Esophagus muscularis mucosa (tissue), 4 donors: ENCODE measurements at regions not wholly inside any gene's neighbourhood (a gene's known extent, or its start where the extent isn't known, plus 50 kb on each side); places are given as distances from the start of the nearest gene placed in this dataset.

Source experiments
- DNase-seq: peaks from one replicate; pipeline ENCODE4 v3.0.0-alpha.2; 2017; ENCODE audit errors: extremely low spot score
- H3K27ac ChIP-seq, 4 donors: fragments of 200-600 bp; sonication (generic); replicated peaks in 1 of 4; 1 replicate in 3 of 4; 2 replicates in 1 of 4; pipeline ENCODE4 v1.5.1; 2016 to 2019; ENCODE audit warnings: mild to moderate bottlenecking in 1 of 4
- H3K27me3 ChIP-seq, 4 donors: fragments of 200-600 bp; sonication (generic); one replicate each; pipeline versions ENCODE4 v1.5.1 to v1.6.0; 2016 to 2019
- H3K36me3 ChIP-seq, 4 donors: fragments of 200-600 bp; sonication (generic); one replicate each; pipeline ENCODE4 v1.5.1; 2016 to 2019
- H3K4me1 ChIP-seq, 4 donors: fragments of 200-600 bp; sonication (generic); one replicate each; pipeline ENCODE4 v1.5.1; 2016 to 2019
- H3K4me3 ChIP-seq, 4 donors: fragments of 200-600 bp; sonication (generic); 1 replicate in 2 of 4; 2 replicates in 2 of 4; pipeline ENCODE4 v1.5.1; 2016 to 2019; ENCODE audit warnings: mild to moderate bottlenecking in 4 of 4, moderate library complexity in 1 of 4
- H3K9me3 ChIP-seq, 4 donors: fragments of 200-600 bp; sonication (generic); 1 replicate in 3 of 4; 2 replicates in 1 of 4; pipeline ENCODE4 v1.5.1; 2016 to 2019
- EP300 ChIP-seq: sonication (generic); formaldehyde crosslinking; IDR thresholded peaks from one replicate; pipeline ENCODE4 v1.6.1; 2017; ENCODE audit warnings: antibody characterized with exemption
- POLR2A ChIP-seq: fragments of 450-650 bp; IDR thresholded peaks from one replicate; pipeline ENCODE4 v1.6.1; 2017; ENCODE audit warnings: antibody characterized with exemption, moderate library complexity, mild to moderate bottlenecking, low read depth
- POLR2AphosphoS5 ChIP-seq, 2 donors: sonication (generic); formaldehyde crosslinking; IDR thresholded peaks; one replicate each; pipeline ENCODE4 v1.6.1; 2017; ENCODE audit warnings: antibody characterized with exemption in 2 of 2
- WGBS: methylation state at CpG from one replicate; pipeline ENCODE4 v1.1.5; 2018; 5-methylcytosine and 5-hydroxymethylcytosine counted together
- intact Hi-C: fragments of 100-400 bp; cut with DNase I; formaldehyde crosslinking; loops from one replicate; pipeline ENCODE4 v1.15.1; 2023
- TF ChIP-seq, protein P1 (sequence below), 3 experiments: fragments of 200-600 bp in 2 of 3; fragments of 450-650 bp in 1 of 3; sonication (generic) in 2 of 3; IDR thresholded peaks; one replicate each; pipeline ENCODE4 v1.5.1; 2017 to 2019; ENCODE audit warnings: antibody characterized with exemption in 3 of 3, mild to moderate bottlenecking in 2 of 3, moderate library complexity in 1 of 3

DNA sequence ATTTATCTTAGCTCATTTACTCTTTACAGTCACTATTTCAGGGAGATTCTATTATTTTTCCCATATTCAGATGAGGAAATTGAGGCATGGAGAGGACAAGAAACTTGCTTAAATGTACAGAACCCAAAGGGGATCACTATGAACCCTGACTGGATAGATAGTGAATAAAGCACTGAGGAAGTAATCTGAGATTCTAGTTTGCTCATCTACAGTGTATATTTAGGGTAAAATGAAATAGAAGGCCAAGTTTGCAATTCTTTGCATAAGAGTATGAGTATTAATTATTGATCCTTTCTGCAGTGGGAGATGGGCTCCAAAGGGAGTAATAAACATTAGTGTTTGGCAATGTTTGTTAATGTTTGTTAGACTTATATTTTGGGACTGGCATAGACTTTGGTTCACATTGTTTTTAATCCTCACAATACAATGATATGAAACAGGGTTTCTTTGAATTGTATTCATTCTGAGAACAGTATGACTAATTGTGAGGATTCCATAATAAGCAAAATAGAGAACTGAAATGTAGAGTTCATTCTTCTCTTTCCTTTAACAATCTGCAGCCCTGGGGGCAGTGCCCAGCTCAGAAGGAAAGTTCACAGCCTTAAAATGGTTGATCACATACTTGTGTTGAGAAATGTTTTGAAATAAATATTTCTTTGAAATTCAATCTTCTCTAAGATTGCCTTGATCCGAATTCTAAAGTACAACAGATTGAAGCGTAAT lies 131.0 kb upstream of the ZNF804B start:
- Histone ChIP-seq H3K4me3 (no peak overlapping the region), H3K4me1 (no peaks in the 10 kb centered on the region), H3K9me3 (no peaks in the 10 kb centered on the region), H3K36me3 (no peaks in the 10 kb centered on the region), H3K27me3 (no peaks in the 10 kb centered on the region), H3K27ac (no peak overlapping the region)
- no peak for DNase-seq
- 84% methylated on average over 2 of the region's 2 CpGs for WGBS
- intact Hi-C loops = no loop called here
- TF ChIP-seq EP300 = no peak
- no peak for TF ChIP-seq POLR2AphosphoS5 (IDR thresholded peaks at IDR 0.05)
- TF ChIP-seq POLR2A = no peak
- TF ChIP-seq, protein P1, sequence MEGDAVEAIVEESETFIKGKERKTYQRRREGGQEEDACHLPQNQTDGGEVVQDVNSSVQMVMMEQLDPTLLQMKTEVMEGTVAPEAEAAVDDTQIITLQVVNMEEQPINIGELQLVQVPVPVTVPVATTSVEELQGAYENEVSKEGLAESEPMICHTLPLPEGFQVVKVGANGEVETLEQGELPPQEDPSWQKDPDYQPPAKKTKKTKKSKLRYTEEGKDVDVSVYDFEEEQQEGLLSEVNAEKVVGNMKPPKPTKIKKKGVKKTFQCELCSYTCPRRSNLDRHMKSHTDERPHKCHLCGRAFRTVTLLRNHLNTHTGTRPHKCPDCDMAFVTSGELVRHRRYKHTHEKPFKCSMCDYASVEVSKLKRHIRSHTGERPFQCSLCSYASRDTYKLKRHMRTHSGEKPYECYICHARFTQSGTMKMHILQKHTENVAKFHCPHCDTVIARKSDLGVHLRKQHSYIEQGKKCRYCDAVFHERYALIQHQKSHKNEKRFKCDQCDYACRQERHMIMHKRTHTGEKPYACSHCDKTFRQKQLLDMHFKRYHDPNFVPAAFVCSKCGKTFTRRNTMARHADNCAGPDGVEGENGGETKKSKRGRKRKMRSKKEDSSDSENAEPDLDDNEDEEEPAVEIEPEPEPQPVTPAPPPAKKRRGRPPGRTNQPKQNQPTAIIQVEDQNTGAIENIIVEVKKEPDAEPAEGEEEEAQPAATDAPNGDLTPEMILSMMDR (IDR thresholded peaks at IDR 0.05) = no peak

DNA sequence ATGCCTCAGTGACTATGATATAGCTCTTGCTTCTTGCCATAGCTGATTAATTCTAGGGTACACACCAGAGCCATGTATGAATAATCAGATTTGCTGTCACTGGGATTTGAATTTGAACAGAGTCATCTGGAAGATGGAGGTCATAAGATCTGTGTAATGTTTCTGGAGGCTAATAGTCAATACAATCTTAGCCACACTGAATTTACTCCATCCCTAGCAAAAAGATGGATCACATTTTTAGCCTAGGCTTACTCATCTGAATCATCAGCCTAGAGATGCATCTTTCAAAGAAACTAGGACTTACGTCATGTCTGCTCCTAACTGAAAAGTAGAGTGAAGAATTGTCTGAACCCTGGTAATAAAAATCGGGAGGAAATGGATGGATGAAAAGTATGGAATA lies 142.3 kb upstream of the ZNF804B start:
- H3K27ac ChIP-seq = no peak overlapping the region
- H3K27me3 ChIP-seq = no peaks in the 10 kb centered on the region
- DNase-seq = no peak
- TF ChIP-seq EP300 (no peak), POLR2A (no peak)
- H3K36me3 ChIP-seq = no peaks in the 10 kb centered on the region
- no peak overlapping the region for H3K4me3 ChIP-seq
- 94% methylated on average over 2 of the region's 2 CpGs for WGBS
- H3K9me3 ChIP-seq = no peaks in the 10 kb centered on the region
- intact Hi-C loops = no loop called here
- H3K4me1 ChIP-seq = no peaks in the 10 kb centered on the region

DNA sequence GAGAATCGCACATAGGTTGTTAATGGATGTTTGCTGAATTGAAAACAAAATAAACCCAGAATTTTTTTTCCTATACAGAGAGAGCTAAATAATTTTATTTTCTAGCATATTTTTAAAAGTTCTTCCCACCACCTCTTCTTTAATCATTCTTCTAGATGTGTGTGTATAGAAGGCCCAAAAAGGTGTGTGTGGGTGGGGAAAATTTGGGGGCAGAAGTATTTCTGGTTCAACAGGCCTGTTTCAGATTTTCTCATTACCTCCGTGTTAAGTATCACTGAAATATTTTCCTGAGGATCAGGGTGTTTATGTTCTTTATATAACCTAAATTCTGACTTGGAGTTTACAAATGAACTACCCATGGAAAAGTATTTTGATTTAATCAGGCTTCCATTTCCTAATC lies 144.2 kb upstream of the ZNF804B start:
- intact Hi-C loops = no loop called here
- WGBS = 91% methylated on average over 2 of the region's 2 CpGs
- no peak overlapping the region for H3K4me3 ChIP-seq
- H3K27ac ChIP-seq = no peak overlapping the region
- H3K36me3 ChIP-seq = no peaks in the 10 kb centered on the region
- no peaks in the 10 kb centered on the region for H3K9me3 ChIP-seq
- H3K4me1 ChIP-seq = no peaks in the 10 kb centered on the region
- no peak for DNase-seq
- TF ChIP-seq, protein P1 (IDR thresholded peaks at IDR 0.05) = no peak
- TF ChIP-seq POLR2A = no peak
- no peak for TF ChIP-seq POLR2AphosphoS5 (IDR thresholded peaks at IDR 0.05)
- TF ChIP-seq EP300 = no peak
- no peaks in the 10 kb centered on the region for H3K27me3 ChIP-seq

DNA sequence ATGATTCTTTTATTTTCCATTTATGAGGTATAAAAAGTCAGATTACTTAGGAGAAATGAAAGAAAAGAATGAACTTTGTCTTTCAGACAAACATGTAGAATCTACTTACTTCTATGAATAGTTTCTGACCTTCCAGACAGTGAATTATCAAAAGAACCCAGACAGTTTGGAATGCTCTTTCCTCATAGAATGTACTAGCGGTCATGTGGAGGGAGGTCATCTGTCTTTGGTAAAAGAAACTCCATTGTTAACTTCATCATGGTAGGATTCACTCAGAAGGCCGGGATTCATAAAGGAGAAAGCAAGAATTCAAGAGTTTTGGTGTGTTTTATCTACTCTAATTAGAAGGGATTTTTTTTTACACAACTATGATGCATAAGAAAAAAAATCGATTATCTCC lies 144.8 kb upstream of the ZNF804B start:
- DNase-seq = no peak
- intact Hi-C loops = no loop called here
- H3K4me3 ChIP-seq = no peak overlapping the region
- no peaks in the 10 kb centered on the region for H3K27me3 ChIP-seq
- TF ChIP-seq POLR2A (no peak), POLR2AphosphoS5 (IDR thresholded peaks at IDR 0.05) (no peak), EP300 (no peak)
- TF ChIP-seq, protein P1 (IDR thresholded peaks at IDR 0.05) = no peak
- H3K36me3 ChIP-seq = no peaks in the 10 kb centered on the region
- 83% methylated on average over 3 of the region's 3 CpGs for WGBS
- no peaks in the 10 kb centered on the region for H3K4me1 ChIP-seq
- no peaks in the 10 kb centered on the region for H3K9me3 ChIP-seq
- H3K27ac ChIP-seq = no peak overlapping the region

DNA sequence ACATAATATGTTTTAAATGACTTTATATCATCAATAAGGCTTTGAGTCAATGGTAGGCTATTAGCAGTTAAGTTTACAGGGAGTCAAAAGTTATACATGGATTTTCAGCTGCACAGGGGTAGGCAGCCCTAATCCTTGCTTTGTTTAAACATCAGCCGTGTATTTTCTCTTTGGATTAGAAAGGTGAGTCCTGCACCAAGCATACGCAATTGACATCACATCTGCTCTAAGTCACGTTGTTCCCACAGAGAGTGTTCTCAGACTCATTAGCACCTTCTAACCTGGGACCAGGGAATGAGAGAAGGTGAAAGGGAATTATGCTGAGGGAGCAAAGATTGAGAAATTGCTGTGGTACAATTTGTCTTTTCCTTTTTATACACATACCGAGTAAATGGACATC lies 148.6 kb upstream of the ZNF804B start:
- WGBS = 79% methylated on average over 4 of the region's 4 CpGs
- intact Hi-C loops = no loop called here
- H3K4me1 ChIP-seq = no peaks in the 10 kb centered on the region
- no peaks in the 10 kb centered on the region for H3K27me3 ChIP-seq
- no peak for DNase-seq
- TF ChIP-seq POLR2A = no peak
- no peak for TF ChIP-seq EP300
- TF ChIP-seq, protein P1 (IDR thresholded peaks at IDR 0.05) = no peak
- TF ChIP-seq POLR2AphosphoS5 (IDR thresholded peaks at IDR 0.05) = no peak
- no peak overlapping the region for H3K4me3 ChIP-seq
- no peak overlapping the region for H3K27ac ChIP-seq
- no peaks in the 10 kb centered on the region for H3K36me3 ChIP-seq
- H3K9me3 ChIP-seq = no peaks in the 10 kb centered on the region
